Epidermal melanocyte (primary cell): ENCODE measurements at regions not wholly inside any gene's neighbourhood (a gene's known extent, or its start where the extent isn't known, plus 50 kb on each side); places are given as distances from the start of the nearest gene placed in this dataset.
"Not testable (repeated sequence)": the region's sequence is repeated elsewhere in the genome, so short reads cannot be mapped to it uniquely, and the experiment has no call there.

Experiments used
- DNase-seq: peaks from one replicate; pipeline ENCODE4 v3.0.0; 2011; ENCODE audit warnings: low spot score; ENCODE audit not compliant: insufficient read length

GRCh38 chr6:19210849-19211590 is 626.1 kb upstream of the ID4 start:
- DNase-seq = no peak

GRCh38 chr6:19214231-19214630 is 622.9 kb upstream of the ID4 start:
- no peak for DNase-seq

GRCh38 chr6:19219931-19220330 is 617.2 kb upstream of the ID4 start:
- DNase-seq = no peak

GRCh38 chr6:19231878-19232561 is 605.1 kb upstream of the ID4 start:
- DNase-seq = no peak

- DNase-seq = no peak
Observed at GRCh38 chr6:19245656-19246055, 591.5 kb upstream of the ID4 start.

GRCh38 chr6:19247181-19247580 is 590.0 kb upstream of the ID4 start:
- not testable (repeated sequence) for DNase-seq

GRCh38 chr6:19256123-19256522 is 581.0 kb upstream of the ID4 start:
- not testable (repeated sequence) for DNase-seq

GRCh38 chr6:19261642-19262041 is 575.5 kb upstream of the ID4 start:
- DNase-seq = no peak

- no peak for DNase-seq
Observed at GRCh38 chr6:19268117-19268516, 569.1 kb upstream of the ID4 start.

- no peak for DNase-seq
Observed at GRCh38 chr6:19268718-19269117, 568.5 kb upstream of the ID4 start.

- no peak for DNase-seq
Observed at GRCh38 chr6:19269341-19269898, 567.8 kb upstream of the ID4 start.

- no peak for DNase-seq
Observed at GRCh38 chr6:19270616-19271015, 566.6 kb upstream of the ID4 start.

- DNase-seq = no peak
Observed at GRCh38 chr6:19279273-19279684, 557.9 kb upstream of the ID4 start.

- no peak for DNase-seq
Observed at GRCh38 chr6:19287928-19288327, 549.2 kb upstream of the ID4 start.

GRCh38 chr6:19289457-19289856 is 547.7 kb upstream of the ID4 start:
- no peak for DNase-seq

- DNase-seq = no peak
Observed at GRCh38 chr6:19297880-19298279, 539.3 kb upstream of the ID4 start.

GRCh38 chr6:19298421-19298820 is 538.7 kb upstream of the ID4 start:
- DNase-seq = no peak

- DNase-seq = no peak
Observed at GRCh38 chr6:19299129-19299528, 538.0 kb upstream of the ID4 start.

GRCh38 chr6:19301980-19302379 is 535.2 kb upstream of the ID4 start:
- no peak for DNase-seq

GRCh38 chr6:19303383-19303782 is 533.8 kb upstream of the ID4 start:
- DNase-seq = no peak

- no peak for DNase-seq
Observed at GRCh38 chr6:19309661-19310060, 527.5 kb upstream of the ID4 start.

GRCh38 chr6:19311786-19312185 is 525.4 kb upstream of the ID4 start:
- no peak for DNase-seq
